AG10803 (cell line): ENCODE measurements at regions not wholly inside any gene's neighbourhood (a gene's known extent, or its start where the extent isn't known, plus 50 kb on each side); places are given as distances from the start of the nearest gene placed in this dataset.
A peak's percentile ranks its signal among the peaks of the same experiment; 100 is the strongest.

Experiments
- DNase-seq: peaks from one replicate; pipeline ENCODE4 v3.0.0; 2010; ENCODE audit warnings: low read depth
- H3K4me3 ChIP-seq: 2 replicates; pipeline ENCODE4 v1.5.1; 2011; ENCODE audit warnings: mild to moderate bottlenecking, low read length, control low read depth
- TF ChIP-seq, protein P1 (sequence below): conservative IDR thresholded peaks from 2 replicates; pipeline ENCODE4 v1.5.1; 2011; ENCODE audit warnings: mild to moderate bottlenecking, low read length, control low read depth, inconsistent platforms

DNA sequence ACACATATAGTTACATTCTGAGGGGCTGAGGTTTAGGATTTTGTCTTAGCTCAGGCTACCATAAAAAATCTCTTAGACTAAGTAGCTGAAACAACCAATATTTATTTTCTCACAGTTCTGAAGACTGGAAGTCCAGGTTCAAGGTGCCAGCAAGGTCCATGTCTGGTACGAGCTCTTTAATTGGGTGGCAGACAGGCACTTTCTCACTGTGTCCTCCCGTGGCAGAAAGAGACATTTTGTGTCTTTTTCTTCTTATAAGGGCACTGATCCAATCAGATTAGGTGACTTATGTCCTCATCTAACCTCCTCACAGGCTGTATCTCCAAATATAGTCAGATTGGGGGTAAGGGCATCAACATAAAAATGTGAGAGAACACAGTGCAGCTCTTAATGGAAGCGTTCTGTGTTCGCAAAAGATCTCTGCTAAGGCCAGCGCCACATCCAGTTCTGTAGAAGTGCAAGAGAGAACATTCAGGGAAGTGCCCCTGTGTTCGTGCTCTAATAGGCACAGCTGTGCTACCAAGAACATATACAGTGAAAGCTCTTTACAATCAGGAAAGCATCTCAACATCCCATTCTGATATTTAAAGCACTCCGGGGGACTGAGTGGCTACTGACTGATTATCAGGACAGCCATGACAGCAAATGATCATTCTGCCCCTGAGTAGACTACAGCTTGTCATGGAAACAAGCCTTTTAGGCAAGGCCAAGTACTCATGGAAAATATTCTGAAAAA, 819.2 kb downstream of the LIG4 start:
- H3K4me3 ChIP-seq: no peak overlapping the region
- DNase-seq: no peak
- TF ChIP-seq, protein P1, sequence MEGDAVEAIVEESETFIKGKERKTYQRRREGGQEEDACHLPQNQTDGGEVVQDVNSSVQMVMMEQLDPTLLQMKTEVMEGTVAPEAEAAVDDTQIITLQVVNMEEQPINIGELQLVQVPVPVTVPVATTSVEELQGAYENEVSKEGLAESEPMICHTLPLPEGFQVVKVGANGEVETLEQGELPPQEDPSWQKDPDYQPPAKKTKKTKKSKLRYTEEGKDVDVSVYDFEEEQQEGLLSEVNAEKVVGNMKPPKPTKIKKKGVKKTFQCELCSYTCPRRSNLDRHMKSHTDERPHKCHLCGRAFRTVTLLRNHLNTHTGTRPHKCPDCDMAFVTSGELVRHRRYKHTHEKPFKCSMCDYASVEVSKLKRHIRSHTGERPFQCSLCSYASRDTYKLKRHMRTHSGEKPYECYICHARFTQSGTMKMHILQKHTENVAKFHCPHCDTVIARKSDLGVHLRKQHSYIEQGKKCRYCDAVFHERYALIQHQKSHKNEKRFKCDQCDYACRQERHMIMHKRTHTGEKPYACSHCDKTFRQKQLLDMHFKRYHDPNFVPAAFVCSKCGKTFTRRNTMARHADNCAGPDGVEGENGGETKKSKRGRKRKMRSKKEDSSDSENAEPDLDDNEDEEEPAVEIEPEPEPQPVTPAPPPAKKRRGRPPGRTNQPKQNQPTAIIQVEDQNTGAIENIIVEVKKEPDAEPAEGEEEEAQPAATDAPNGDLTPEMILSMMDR: no peak

DNA sequence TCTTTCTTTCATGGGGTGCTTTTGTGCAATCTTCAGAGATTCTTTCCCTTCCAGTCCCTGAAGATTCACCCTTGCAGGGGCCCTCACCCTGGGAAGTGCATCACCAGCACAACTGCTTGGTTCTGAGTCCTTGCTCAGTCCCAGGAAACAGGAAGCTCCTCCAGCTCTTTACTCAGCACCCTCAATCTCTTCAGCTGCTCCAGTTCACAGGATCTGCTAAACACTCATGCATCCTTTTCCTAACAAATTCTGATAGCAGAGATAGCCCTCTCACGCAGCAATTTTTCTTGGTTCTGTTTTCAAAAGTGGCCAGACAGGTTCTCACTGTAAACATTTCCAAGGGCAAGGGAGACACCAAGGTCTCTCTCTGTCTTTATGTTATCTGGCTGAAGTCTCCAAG, 823.1 kb downstream of the LIG4 start:
- TF ChIP-seq, protein P1: no peak
- no peak for DNase-seq
- no peak overlapping the region for H3K4me3 ChIP-seq

DNA sequence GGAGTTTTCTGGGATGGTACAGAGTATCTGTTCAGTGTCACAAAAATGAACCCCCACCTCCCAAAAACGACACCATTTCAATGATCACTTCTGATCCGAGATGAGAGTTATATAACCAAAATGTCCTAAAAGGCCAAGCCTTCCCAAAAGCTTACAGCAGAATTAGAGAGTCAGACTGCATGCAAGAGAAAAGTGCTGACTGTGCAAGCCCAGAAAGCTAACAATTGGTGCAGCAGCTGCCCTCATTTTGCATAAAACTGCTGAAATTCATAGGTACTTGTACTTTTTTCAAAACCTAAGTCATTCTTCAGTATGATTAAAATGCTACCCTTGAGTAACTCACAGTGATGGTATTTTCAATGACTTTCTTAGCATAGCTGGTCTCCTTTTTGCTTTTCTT, 819.6 kb upstream of the ARGLU1 start:
- TF ChIP-seq, protein P1: no peak

DNA sequence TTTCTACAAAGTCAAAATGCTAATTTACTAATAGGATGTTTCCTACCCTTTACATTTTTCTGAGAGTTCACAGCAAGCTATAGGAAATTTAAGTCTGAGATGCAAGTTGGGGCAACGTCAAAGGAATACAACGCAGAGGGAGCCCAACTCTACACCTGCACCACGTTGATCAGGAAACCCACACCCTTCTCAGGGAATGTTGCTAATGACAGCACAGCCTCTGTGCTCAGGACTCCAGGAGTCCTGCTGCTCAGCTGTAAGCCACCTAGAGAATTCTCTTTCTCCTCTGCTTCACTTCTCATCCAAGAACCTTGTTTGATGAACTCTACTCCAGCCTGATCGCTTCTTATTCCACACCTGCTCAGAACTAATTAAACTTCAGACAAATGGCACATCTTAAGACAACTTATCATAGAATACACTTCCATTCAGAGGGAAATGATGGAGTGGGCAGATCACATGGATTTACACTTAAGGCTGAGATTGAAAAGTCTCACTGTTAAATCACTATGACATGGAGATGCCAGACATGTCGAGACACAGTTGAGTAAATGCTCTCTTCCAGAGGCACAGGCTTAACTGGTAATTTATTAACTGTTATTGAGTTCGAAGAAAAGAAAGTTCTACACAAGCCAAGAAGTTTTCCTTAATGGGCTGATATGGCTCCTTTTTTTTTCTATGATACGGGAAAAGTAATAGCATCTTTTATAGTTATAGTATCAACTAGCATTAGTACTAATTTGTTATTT, 811.6 kb upstream of the ARGLU1 start:
- no peak for DNase-seq
- H3K4me3 ChIP-seq: no peak overlapping the region
- TF ChIP-seq, protein P1: no peak

More for the DNA sequence above, 819.6 kb upstream of the ARGLU1 start:
- DNase-seq: no peak
- H3K4me3 ChIP-seq: no peak overlapping the region

DNA sequence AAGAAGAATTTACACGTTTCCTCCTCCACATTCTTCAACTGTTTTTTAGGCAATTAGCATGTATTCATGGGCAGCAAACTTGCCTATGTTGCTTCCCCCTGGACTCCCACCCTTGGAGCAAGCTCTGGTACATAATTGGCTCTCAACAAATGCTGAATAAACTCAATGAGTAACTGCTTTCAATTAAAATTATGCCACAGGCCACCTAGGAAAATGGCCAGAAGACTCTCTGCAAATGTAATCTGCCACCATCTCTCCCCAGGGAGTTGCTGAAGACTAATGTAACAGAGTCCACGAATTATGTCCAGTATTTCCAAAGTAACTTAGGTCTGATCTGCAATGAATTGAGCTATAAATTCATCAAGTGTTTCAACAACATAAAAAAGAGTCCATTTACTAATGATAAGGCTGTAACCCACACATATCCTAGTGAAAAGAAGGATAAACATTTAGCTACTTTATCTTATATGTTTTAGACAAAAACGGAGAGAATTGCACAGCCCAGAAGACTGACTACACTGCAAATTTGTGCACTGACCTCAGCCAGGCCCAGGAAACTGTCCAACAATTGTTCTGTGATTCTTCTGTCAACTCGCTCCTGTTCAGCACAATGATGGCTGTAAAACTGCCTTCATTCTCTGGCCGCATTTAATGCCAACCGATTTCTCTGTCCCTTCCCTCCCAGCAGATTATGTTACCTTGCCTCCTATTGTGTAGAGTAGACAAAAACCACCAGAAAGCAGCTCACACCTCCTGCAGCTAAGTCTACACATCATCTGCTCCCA, 808.6 kb upstream of the ARGLU1 start:
- no peak overlapping the region for H3K4me3 ChIP-seq
- DNase-seq: no peak
- TF ChIP-seq, protein P1: no peak

DNA sequence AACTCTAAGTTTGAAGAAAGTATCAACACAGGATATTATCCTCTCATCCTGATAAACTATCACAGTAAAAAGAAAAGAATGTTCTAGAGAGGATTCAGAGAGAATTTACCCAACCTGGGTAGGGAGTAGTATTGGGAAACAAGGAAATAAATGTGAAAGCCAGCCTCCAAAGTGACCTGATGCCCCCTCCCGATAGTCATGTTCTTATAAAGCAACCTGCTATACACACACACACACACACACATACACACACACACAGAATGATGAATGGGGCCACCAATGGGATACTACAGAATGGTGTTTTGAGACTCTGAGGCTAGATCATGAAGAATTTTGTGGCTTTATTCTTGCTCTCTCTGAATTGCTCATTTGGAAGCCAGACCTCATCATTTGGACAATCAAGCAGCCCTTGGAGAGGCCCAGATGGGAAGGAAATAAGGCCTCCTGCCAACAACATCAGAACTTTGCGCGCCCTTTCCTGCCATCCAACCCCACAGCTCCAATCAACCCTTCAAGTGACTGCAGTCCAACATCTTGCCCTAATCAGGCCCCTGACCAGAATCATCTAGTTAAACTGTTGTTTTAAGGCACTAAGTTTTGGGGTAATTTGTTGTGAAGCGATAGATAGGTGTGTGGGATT, 807.9 kb upstream of the ARGLU1 start:
- DNase-seq: peak; percentile 10
- TF ChIP-seq, protein P1: no peak
- H3K4me3 ChIP-seq: no peak overlapping the region
